AG20443 (cell line): ENCODE measurements at regions not wholly inside any gene's neighbourhood (a gene's known extent, or its start where the extent isn't known, plus 50 kb on each side); places are given as distances from the start of the nearest gene placed in this dataset.
"Not testable (repeated sequence)": the region's sequence is repeated elsewhere in the genome, so short reads cannot be mapped to it uniquely, and the experiment has no call there.

Source experiments
- DNase-seq: peaks from one replicate; pipeline ENCODE4 v3.0.0; 2012; ENCODE audit warnings: low spot score, mixed read lengths

DNA sequence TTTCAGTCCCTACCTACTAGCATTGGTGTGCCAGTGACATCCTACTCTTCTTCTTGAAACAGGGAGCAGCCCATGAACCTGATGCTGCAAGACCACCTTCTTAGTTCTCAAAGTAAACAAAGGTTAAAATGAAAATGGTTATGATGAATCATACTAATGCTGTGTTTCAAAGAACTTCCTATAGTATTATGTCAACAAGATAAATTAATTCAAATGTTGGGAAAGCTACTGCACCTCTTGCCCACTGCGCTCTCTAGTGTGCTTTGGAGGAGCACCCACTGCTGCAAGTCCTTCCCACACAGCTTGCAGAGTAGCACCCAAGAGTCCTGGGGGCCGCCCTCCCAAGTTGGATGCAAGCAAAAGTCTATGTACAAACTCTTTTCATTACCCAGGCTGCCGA is 81.1 kb downstream of the CD200R1L start:
- no peak for DNase-seq

DNA sequence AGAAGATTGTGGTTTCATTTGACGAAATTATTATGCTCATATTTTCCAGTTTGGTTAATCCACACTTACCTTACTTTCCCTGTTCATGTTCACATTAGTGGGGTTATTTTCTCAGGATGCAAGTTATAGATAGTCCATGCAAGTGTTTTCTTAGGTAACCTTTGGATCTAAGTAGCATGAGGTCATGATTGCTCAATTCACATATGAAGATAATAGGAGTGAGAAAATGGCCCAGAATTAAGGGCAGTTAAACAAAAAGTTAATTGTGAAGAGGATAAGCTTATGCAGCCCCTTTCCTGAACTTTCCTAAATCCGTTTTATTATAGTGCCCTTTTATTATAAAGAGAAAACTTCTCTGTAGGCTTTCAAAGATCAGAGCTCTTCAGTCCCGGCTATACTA is 83.4 kb downstream of the CD200R1L start:
- DNase-seq: no peak

DNA sequence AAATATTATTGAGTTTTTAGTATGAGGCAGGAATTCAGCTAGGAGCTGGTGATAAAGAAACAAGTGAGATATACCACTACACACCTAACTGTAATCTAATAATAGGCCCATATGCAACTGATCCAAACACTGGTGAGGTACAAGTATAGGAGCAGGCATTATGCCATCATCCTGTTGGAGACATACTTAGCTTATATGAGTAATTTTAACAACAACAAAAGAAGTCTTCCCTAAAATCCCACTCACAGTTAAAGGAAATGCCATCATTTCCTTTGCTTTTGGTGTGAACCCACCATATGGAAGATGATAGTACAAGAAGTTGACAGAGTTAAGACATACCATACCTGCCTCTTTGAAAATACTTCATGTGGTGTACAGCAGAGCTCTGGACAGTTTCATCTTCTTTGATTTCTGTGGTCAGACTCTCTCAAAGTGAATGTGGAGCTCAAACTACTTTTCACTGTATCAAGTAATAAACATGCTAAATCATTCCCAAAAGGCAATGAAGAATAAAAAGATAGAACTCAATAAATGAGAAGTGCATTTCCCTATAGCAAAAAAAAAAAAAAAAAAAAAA is 85.5 kb downstream of the CD200R1L start:
- no peak for DNase-seq

DNA sequence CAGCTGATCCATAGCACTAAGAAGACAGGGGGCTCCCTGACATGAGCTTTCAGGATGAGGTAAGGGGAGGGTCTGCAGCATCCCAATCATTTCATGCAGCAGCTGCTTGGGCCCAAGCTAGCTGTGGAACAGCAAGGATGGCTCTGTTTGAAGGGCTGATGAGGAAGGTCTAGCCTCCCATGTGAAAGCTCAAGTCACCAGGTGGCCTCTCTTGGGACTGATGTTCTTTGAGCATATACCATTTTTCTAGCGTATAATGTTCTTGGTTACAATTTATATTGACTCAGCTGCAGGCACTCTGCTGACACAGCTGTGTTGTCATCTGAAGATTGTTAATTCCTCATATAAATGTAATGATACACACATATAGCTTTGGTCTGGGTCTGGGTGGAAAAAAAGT is 87.0 kb downstream of the CD200R1L start:
- DNase-seq: no peak

DNA sequence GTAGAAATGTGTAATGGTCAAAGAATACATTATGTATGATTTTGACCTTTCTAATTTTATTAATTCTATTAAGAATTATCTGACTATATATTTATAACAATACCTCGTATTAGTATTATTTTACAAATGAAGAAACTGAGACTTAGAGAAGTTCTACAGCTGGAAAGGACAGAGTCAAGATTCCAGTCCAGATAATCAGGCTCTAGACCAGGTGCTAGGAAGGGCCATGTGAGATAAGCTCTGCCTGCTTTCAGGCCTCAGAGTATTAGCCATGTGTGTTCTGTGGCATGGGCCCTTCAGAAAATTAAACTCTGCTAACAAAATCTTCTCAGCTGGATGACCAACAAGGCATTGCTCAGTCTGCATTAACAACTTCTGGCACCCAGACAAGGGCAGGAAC is 87.5 kb downstream of the CD200R1L start:
- no peak for DNase-seq

DNA sequence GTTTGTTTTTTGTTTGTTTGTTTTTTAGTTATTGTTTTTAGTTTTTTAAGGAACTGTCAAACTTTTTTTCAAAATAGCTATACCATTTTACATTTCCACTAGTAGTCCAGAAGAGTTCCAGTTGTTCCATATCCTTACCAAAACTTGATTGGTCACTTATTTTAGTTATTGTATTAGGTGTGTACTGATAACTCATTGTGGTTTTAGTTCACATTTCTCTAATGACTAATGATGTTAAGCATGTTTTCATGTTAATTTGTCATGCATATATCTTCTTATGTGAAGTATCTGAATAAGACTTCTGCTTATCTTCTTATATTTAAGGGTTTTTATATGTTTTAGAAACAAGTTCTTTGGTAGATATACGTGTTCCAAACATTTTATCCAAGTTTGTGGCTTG is 89.5 kb downstream of the CD200R1L start:
- DNase-seq: no peak

DNA sequence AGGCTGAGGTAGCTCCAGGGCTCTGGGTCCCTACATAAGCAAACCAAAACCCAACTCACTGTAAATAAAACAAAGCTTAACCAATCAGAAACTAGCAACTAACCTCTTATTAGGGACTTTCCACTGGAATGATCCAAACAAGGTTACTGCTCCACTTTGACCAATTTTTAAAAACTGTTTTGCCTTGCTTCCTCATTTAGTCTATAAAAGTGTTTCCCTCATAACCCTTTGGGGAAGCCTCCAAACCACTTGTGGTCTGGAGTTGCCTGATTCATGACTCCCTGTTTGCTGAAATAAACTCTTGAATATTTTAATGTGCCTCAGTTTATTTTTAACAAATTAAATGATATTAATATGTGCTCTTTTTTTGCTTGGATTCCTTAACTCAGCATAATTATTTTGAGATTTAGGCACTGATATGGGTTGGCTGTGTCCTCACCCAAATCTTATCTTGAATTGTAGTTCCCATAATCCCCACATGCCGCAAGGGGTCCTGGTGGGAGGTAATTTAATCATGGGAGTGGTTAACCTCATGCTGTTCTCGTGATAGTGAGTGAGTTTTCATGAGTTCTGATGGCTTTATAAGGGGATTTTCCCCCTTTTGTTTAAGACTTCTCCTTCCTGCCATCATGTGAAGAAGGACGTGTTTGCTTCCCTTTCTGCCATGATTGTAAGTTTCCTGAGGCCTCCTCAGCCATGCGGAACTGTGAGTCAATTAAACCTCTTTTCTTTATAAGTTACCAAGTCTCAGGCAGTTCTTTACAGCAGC is 90.6 kb downstream of the CD200R1L start:
- DNase-seq: no peak

DNA sequence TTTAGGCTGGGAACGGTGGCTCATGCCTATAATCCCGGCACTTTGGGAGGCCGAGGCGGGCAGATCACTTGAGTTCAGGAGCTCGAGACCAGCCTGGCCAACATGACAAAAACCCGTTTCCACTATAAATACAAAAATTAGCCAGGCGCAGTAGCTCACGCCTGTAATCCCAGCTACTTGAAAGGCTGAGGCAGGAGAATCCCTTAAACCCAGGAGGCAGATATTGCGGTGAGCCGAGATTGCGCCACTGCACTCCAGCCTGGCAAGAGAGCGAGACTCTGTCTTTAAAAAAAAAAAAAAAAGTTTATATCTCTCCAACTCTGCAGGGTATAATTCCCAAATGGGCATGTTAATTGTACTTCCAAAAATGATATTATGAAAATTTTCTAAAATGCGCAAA is 91.6 kb downstream of the CD200R1L start:
- DNase-seq: not testable (repeated sequence)

DNA sequence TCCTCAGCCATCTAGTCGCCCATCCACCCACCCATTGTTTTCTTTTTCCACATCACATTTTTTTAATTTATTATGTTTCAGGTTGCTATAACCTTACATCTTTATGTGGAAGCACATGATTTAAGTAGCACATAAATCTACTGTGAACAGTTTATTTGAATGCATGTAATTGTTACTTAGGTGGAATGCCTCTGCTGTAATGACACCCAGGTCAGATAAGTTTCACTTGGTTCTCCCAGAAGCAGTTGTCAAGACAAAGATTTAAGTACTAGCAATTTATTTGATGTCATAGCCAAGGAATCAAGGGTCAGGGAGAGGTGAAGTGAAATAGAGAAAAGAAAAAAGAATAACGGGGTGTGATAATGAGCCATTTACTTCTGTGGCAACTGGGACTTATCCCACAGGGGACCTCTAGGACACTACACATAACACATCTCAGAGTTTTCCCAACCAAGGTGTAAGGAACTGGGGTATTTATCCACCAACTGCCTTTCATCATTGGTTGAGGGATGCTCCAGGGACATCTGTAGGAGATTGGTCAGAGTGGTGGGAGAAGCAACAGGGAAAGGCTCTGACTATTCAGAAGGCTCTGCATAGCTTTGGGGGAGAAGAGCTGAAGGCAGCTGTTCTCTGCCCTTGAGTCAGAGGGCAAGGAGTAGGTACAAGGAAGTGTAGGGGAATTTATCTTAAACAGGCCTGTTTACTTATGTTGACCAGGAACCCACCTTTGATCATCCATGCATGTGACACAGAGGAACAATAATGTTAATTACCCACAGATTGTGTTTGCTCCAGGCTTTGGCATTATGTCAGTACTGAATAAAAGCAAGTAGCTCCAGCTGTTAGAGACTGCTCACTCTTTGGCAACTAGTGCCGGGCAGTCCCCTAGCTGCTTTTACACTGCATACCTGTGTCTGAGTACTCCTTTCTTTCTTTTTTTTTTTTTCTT is 94.8 kb downstream of the CD200R1L start:
- DNase-seq: no peak

DNA sequence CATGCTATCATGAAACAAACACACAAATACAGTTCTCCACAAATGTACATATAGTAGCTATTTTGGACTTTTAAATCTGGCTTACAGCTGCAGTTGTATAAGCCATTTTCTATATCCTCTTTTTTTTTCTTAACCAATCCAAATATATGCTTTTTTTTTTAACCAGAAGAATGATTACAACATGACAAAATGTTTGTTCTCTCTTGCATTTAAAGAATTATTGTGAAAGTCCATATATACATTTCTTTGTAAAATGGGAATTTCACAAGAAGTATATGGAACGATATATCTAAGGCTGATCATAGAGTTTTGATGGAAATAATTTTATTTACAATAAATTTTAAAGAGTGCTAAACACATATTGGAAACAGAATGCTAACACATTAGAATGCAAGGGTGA is 95.6 kb downstream of the CD200R1L start:
- no peak for DNase-seq

DNA sequence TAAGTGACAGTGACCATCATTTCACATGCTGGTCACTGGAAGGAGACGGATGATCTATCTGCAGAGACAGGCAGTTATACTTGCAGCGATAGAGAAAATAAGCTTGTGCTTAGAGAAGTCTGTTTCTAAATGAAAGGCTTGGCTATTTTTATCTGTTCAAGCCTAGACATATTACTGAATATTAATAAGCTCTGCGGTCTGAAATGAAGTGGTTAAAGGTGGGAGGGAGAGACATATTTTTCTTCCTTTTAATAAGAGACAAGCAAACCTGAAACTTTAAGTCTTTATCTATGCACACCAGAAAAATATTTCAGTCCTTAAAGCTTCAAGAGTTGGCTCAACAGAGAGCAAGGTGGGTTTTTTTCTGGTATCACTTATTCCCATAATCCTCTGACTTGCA is 99.0 kb downstream of the CD200R1L start:
- DNase-seq: no peak

DNA sequence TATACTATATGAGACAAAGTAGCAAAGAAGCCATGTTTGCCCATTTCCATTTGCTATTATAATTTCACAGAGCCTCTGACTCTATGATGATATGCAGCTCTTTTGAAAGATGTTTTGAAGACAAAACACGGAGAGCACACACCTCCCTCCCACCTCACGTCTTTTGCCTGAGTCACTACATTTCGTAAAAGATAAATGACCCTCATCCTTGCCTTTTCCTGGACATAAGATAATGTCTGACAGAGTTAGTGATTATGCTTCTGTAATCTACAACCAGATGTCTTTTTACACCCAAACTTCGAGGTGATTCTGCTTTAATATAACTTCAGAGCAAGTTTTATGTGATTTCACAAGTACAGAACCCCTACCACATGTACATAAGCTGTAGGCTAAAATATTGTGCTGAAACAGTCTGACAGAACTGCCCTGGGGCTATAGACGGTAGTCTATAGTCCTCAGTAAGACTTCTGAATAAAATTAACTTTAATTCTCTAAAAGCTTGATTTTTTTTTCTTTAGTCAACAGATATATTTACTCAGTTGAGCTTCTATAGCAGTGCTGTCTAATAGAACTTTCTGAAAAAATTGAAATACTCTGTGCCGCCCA is 99.9 kb downstream of the CD200R1L start:
- DNase-seq: peak; percentile 24

DNA sequence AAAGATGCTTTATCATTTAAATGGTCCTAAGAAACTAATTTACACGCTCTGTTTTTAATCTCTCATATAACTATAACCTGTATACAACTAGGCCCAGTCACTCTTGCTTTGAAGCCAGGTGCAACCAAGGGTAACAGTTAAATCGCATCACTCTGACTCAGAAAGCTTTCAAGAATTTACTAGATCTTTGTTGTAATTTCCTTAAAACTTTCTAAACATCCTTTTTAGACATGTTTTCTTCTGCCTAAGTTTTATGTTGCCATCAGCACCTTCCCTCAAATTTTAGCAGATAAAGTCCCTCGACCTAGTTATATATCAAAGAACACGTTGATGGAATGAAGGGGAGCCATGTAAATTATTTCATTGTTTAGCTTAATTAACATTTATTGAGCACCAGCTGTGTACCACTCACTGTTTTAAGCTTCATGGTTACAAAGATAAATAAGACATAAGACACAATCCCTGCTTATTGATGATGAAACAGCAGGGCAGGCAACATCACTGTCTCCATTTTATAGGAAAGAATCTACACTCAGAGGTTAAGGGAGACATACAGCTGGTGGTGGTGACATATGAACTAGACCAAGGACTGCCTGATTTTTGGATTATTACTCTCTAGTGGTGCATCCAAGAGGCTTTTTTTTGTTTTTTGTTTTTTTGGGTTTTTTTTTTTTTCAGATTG is 101.0 kb downstream of the CD200R1L start:
- no peak for DNase-seq

DNA sequence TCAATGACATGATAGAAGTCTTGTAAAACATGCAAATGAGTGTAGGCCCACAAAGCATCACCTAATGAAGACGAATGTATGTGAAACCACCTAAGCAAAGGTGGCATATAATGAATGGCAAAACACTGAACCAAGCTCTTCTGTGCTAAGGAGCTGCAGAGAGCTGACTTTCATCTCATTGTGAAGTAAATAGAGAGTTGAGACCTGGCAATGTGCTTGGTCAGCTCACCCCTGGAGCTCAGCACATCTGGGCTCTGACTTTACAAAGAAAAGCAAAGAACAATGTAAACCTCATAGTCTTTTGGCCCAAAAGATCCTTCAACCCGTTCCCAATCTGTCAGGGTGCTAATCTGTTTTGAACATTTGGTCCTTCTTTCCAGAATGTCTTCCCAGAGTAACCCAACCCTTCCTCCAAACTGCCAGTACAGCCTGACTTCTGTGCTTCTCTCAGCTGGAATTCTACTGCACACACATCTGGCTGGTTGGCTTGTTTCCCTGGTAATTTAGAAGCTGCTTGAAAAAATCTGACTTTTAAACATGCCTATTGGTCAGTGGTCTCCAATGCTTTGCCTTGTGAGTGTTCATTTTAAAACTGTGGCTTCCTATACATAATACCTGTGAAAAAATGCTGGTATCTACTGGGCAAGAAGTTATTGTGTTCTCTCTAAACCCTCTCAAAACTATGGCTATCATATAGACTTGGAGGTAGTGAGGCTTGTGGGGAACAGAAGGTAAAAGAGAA is 101.7 kb downstream of the CD200R1L start:
- peak; percentile 20 for DNase-seq

DNA sequence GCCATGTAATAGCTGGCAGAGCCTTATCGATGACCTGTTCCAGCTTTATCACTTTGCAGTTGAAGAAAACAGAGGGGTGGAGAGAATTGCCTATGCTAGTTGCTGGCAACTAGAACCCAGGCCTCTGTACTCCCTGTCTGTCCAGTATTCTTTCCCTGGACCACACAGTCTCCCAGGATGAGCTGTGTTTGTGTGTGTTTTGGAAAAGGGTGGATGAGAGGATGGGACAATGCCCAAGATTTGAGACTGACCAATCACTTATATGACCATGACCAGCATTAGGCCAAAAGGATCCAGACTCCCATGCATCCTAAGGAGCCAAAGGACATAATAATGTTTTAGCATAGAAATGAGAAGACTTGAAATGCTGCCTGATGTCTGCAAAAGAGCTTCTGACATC is 102.6 kb downstream of the CD200R1L start:
- DNase-seq: no peak

DNA sequence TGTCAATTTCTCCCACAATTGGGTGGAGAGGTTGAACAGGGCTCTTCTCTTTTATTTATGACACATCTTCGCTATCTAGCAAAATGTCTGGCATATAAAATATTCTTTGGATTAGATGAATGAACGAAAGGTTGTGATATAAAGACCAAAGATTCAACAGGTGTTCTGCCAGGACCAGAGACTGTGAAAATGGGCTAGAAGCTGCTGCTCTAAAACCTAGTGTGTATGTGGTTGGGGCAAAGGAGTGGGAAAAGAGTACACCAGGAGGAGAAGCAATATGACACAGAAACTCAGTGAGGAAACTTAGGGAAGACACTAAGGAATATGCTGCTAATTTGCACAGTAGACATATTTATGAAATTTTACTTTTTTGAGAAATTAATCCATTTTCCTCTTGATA is 102.0 kb upstream of the CCDC80 start:
- no peak for DNase-seq

DNA sequence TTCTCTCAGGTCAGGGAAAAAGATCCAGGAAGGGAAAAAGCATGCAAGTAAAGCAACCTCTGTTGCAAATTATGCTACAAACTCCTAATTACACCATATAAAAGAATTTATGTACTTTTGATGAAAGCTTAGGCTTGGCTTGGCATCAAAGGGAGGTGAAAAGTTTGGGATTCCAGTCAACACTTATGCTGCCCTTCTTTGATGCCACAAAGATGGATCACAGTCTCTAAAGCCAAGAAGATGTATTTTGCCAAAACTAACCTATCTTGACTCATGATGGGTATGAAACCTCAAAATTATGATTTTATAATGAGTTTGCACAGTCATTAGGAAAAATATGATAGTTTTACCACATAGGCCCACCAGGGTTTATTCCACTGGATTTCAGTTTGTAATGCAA is 101.0 kb upstream of the CCDC80 start:
- DNase-seq: no peak

DNA sequence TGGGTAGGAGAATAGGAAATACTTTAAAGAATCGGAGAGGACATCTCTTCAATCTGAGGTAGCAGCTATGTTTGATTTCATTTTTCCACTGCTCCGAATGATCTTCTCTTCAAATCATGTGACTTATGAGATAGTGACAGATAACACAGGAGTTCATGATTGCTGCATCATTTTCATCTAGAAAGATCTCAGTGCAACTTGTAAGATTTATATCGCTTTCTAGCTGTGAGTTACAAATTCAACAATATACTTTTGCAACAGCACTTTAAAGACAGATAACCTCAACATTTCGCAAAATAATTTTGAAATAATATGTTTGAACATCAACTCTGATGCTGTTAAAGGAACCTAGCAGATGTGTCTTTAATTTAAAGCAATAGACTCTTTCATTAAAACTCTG is 99.9 kb upstream of the CCDC80 start:
- no peak for DNase-seq

DNA sequence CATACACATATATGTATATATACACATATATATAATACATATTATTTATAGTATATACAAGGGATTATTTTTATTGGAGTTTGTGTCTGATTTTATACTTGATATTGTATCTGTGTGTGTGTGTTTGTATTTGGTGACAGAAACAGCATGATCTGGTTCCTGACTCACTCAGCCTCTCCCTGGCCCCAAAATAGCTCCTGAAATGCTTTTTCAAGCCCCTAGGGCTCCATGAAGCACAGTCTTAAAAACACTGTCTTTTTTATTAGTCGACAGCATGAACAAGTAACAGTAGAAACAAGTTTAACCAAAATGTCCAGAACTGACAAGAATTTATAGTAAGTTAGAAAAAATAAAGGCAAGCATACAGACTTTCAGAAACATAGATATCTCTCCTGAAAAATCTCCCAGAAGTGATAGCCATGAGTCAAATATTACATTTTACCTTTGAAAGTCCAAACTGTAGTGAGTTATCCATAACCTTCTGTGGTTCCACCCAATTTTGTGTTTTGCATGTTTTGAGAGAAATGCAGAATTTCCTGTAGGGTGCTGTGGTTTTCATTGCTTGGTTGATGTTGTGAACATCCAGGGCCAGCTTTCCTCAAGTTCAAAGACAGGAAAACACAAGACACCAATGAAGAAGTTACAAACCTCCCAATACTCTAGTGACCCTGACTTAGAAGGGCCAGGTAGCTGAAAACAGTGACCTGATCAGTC is 98.5 kb upstream of the CCDC80 start:
- peak; percentile 53 for DNase-seq

DNA sequence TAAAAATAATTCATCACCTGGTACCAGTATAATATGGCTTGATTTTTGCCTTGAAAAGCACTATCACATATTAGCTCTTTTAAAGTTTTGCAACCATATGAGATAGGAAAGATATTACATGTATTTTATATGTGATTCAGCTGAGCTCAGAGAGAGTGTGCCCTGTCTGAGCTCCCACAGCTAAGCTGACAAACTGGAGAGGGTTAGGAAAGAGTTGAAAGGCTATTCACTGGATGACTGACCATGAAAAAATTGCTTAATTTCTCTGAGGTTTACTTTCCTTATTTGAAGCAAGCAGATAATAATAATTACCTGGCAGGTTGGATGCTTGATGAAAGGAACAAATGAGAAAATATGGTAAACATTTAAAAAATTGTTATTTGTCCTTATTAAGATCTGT is 97.4 kb upstream of the CCDC80 start:
- peak; percentile 30 for DNase-seq
